Suprapubic skin (tissue), 4 donors: ENCODE measurements at regions not wholly inside any gene's neighbourhood (a gene's known extent, or its start where the extent isn't known, plus 50 kb on each side); places are given as distances from the start of the nearest gene placed in this dataset.

Experiments used
- DNase-seq, 2 donors: peaks; one replicate each; pipeline ENCODE4 v3.0.0-alpha.2; 2019; ENCODE audit warnings: low spot score in 2 of 2
- H3K27ac ChIP-seq: fragments of 200-600 bp; sonication (generic); one replicate; pipeline ENCODE4 v1.5.1; 2019
- H3K27me3 ChIP-seq: fragments of 200-600 bp; sonication (generic); one replicate; pipeline ENCODE4 v1.5.1; 2019
- H3K36me3 ChIP-seq: fragments of 200-600 bp; sonication (generic); one replicate; pipeline ENCODE4 v1.5.1; 2019
- H3K4me1 ChIP-seq: fragments of 200-600 bp; sonication (generic); one replicate; pipeline ENCODE4 v1.5.1; 2019
- H3K4me3 ChIP-seq: fragments of 200-600 bp; sonication (generic); one replicate; pipeline ENCODE4 v1.5.1; 2019; ENCODE audit warnings: mild to moderate bottlenecking
- H3K9me3 ChIP-seq: fragments of 200-600 bp; sonication (generic); one replicate; pipeline ENCODE4 v1.5.1; 2019
- CTCF ChIP-seq, 2 donors: fragments of 200-600 bp in 1 of 2; fragments of 450-650 bp in 1 of 2; sonication (generic) in 1 of 2; IDR thresholded peaks; one replicate each; pipeline ENCODE4 v1.5.1; 2016 to 2019; ENCODE audit warnings: antibody characterized with exemption in 2 of 2, mild to moderate bottlenecking in 1 of 2, moderate library complexity in 1 of 2
- EP300 ChIP-seq: sonication (generic); formaldehyde crosslinking; IDR thresholded peaks from one replicate; pipeline ENCODE4 v1.6.1; 2017; ENCODE audit warnings: antibody characterized with exemption
- POLR2A ChIP-seq, 2 donors: fragments of 450-650 bp; IDR thresholded peaks; one replicate each; pipeline ENCODE4 v1.6.1; 2017; ENCODE audit warnings: antibody characterized with exemption in 2 of 2, mild to moderate bottlenecking in 2 of 2, moderate library complexity in 2 of 2
- POLR2AphosphoS5 ChIP-seq, 3 donors: sonication (generic); formaldehyde crosslinking; IDR thresholded peaks; one replicate each; pipeline ENCODE4 v1.6.1; 2017; ENCODE audit warnings: antibody characterized with exemption in 3 of 3
- WGBS: methylation state at CpG from one replicate; pipeline ENCODE4 v1.1.5; 2018; 5-methylcytosine and 5-hydroxymethylcytosine counted together

DNA sequence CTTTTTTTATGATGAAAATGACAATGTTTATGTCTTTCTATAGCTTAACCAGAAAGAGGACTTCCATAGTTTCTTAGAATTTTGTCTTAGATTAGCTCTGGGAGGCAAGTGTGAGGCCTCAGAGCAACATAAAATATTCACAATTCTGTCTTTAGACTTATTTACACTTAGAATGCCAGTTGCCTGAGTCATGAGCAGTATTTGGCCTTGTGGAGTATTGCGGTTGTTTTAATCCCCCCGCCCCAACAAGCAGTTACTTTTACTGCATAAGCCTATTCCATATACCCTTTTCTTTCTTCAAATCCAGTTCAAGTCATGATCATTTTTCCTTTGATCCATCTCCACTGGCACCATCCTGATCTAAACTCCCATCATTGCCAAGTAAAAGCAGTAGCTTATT, 198.0 kb upstream of the EGFLAM start:
- no peak for TF ChIP-seq EP300
- TF ChIP-seq POLR2A (IDR thresholded peaks at IDR 0.05), result no peak
- H3K4me3 ChIP-seq, result no peak overlapping the region
- no peaks in the 10 kb centered on the region for H3K27me3 ChIP-seq
- no peaks in the 10 kb centered on the region for H3K36me3 ChIP-seq
- no peaks in the 10 kb centered on the region for H3K4me1 ChIP-seq
- no peak overlapping the region for H3K27ac ChIP-seq
- WGBS, result 90% methylated on average over 2 of the region's 2 CpGs
- no peaks in the 10 kb centered on the region for H3K9me3 ChIP-seq
- no peak for DNase-seq

DNA sequence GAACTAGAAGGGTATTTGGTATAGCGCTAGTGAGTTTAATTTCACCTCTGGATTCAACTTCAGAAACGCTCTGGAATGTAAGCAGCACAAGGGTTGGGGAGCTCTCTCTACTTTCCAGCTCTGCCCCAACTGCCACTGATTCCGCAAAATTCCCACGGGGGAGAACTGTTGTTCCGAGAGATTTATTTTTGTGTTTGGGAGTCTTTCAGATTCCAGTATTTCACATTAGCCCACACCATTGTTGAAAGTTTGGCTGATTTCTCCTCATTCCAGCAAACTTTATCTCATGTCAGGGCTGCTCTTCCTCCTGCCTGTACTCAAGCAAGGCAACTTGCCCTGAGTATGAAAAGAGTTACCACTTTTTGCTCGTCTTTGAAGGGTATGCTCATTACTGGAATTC, 198.5 kb upstream of the EGFLAM start:
- no peak for TF ChIP-seq CTCF (IDR thresholded peaks at IDR 0.05)
- TF ChIP-seq POLR2AphosphoS5 (IDR thresholded peaks at IDR 0.05), result no peak
- TF ChIP-seq POLR2A (IDR thresholded peaks at IDR 0.05), result no peak
- no peaks in the 10 kb centered on the region for H3K4me1 ChIP-seq
- no peaks in the 10 kb centered on the region for H3K9me3 ChIP-seq
- 89% methylated on average over 6 of the region's 6 CpGs for WGBS
- H3K36me3 ChIP-seq, result no peaks in the 10 kb centered on the region
- no peak for DNase-seq
- no peak overlapping the region for H3K27ac ChIP-seq
- H3K4me3 ChIP-seq, result no peak overlapping the region
- H3K27me3 ChIP-seq, result no peaks in the 10 kb centered on the region

GRCh38 chr5:38051711-38052511, 206.4 kb upstream of the EGFLAM start:
- Histone ChIP-seq H3K36me3 (no peaks in the 10 kb centered on the region), H3K4me3 (no peak overlapping the region), H3K9me3 (no peaks in the 10 kb centered on the region), H3K4me1 (no peaks in the 10 kb centered on the region), H3K27ac (no peak overlapping the region), H3K27me3 (no peaks in the 10 kb centered on the region)
- no peak for DNase-seq
- 83% methylated on average over 12 of the region's 12 CpGs for WGBS
- TF ChIP-seq POLR2A (IDR thresholded peaks at IDR 0.05) (no peak), POLR2AphosphoS5 (IDR thresholded peaks at IDR 0.05) (no peak), EP300 (no peak), CTCF (IDR thresholded peaks at IDR 0.05) (no peak)

DNA sequence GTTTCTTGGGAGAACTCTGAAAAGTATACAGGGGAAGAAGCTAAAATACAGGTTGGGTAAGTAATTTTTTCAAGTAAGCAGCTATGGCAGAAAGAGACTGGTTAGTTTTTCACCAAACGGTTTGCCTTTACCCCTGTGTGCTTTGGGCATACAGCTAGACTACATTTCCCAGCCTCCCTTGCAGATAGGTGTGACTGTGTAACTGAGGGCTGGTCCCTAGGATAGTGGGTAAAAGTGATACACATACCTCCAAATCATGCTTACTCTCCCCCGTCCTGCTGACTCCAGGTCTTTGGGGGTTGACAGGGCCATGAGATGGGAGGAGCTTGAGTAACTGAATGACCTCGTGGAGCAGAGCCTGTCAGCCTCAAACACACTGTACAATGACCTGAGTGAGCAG, 208.6 kb upstream of the GDNF start:
- DNase-seq, result no peak
- no peak overlapping the region for H3K27ac ChIP-seq
- no peak for TF ChIP-seq EP300
- TF ChIP-seq POLR2AphosphoS5 (IDR thresholded peaks at IDR 0.05), result no peak
- TF ChIP-seq POLR2A (IDR thresholded peaks at IDR 0.05), result no peak
- TF ChIP-seq CTCF (IDR thresholded peaks at IDR 0.05), result no peak
- no peak overlapping the region for H3K4me3 ChIP-seq
- H3K9me3 ChIP-seq, result no peaks in the 10 kb centered on the region
- H3K4me1 ChIP-seq, result no peaks in the 10 kb centered on the region
- no peaks in the 10 kb centered on the region for H3K27me3 ChIP-seq
- no peaks in the 10 kb centered on the region for H3K36me3 ChIP-seq
- WGBS, result 81% methylated on average over 3 of the region's 3 CpGs

DNA sequence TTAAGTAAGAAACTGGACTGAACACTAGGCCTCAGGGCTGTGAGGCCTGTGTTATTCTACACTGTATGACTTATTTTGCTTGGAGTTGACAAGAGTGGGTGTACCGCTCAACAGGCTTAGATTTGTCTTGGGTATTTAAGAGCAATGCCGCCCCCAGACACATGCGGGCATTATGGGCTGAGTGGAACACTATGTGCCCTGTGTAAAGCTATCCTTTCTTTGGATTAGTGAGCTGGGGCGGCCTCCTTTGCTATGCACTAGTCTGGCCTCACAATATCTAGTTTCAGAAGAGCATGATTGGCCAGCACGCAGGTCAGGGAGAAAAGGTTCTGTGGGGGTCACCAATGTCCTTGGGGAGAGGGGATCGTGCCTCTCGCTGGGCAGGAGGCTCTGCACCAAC, 206.3 kb upstream of the GDNF start:
- Histone ChIP-seq H3K9me3 (no peaks in the 10 kb centered on the region), H3K4me3 (no peak overlapping the region), H3K36me3 (no peaks in the 10 kb centered on the region), H3K27ac (no peak overlapping the region), H3K4me1 (no peaks in the 10 kb centered on the region), H3K27me3 (no peaks in the 10 kb centered on the region)
- DNase-seq, result no peak
- TF ChIP-seq EP300 (no peak), POLR2AphosphoS5 (IDR thresholded peaks at IDR 0.05) (no peak), CTCF (IDR thresholded peaks at IDR 0.05) (no peak), POLR2A (IDR thresholded peaks at IDR 0.05) (no peak)
- WGBS, result 95% methylated on average over 7 of the region's 7 CpGs

DNA sequence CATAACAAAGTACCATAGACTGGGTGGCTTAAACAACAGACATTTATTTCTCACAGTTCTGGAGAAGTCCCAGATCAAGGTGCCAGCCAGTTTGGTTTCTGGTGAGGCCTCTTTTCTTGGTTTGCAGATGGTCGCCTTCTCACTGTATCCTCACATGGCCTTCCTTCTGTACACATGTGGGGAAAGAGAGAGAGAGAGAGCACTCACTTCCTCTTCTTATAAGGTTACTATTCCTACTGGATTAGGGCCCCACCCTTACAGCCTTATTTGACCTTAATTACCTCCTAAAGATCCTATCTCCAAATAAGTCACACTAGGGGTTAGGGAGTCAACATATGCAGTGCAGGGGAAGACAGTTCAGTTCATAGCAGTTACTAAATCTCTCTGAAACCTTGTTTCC, 205.6 kb upstream of the GDNF start:
- Histone ChIP-seq H3K4me3 (no peak overlapping the region), H3K36me3 (no peaks in the 10 kb centered on the region), H3K4me1 (no peaks in the 10 kb centered on the region)

More for the DNA sequence above, 205.6 kb upstream of the GDNF start:
- no peak for TF ChIP-seq CTCF (IDR thresholded peaks at IDR 0.05)
- TF ChIP-seq POLR2A (IDR thresholded peaks at IDR 0.05), result no peak
- TF ChIP-seq POLR2AphosphoS5 (IDR thresholded peaks at IDR 0.05), result no peak
- TF ChIP-seq EP300, result no peak
- WGBS, result 95% methylated on average over 1 of the region's 1 CpG
- Histone ChIP-seq H3K9me3 (no peaks in the 10 kb centered on the region), H3K27me3 (no peaks in the 10 kb centered on the region), H3K27ac (no peak overlapping the region)
- no peak for DNase-seq
